H9 (cell line): ENCODE measurements at regions not wholly inside any gene's neighbourhood (a gene's known extent, or its start where the extent isn't known, plus 50 kb on each side); places are given as distances from the start of the nearest gene placed in this dataset.

ENCODE experiments used
- DNase-seq: peaks from one replicate; pipeline ENCODE4 v3.0.0-alpha.2; 2017
- H2AFZ ChIP-seq: one replicate; pipeline ENCODE4 v1.6.1; 2013; ENCODE audit warnings: mild to moderate bottlenecking, low read length, control low read depth, moderate library complexity
- H2AK5ac ChIP-seq: 2 replicates; pipeline ENCODE4 v1.6.1; 2013; ENCODE audit warnings: low read length, control low read depth, mixed read lengths; ENCODE audit not compliant: insufficient read length
- H2BK120ac ChIP-seq: one replicate; pipeline ENCODE4 v1.6.1; 2013; ENCODE audit warnings: low read depth, mild to moderate bottlenecking, low read length, control low read depth, inconsistent platforms; ENCODE audit not compliant: poor library complexity, severe bottlenecking
- H2BK12ac ChIP-seq: 2 replicates; pipeline ENCODE4 v1.6.1; 2013; ENCODE audit warnings: low read length, control low read depth, mixed read lengths, low read depth; ENCODE audit not compliant: insufficient read length
- H2BK15ac ChIP-seq: 2 replicates; pipeline ENCODE4 v1.6.1; 2013; ENCODE audit warnings: low read depth, low read length, control low read depth
- H2BK20ac ChIP-seq: one replicate; pipeline ENCODE4 v1.6.1; 2013; ENCODE audit warnings: low read depth, mild to moderate bottlenecking, low read length, control low read depth, inconsistent platforms; ENCODE audit not compliant: poor library complexity, severe bottlenecking
- H2BK5ac ChIP-seq: 2 replicates; pipeline ENCODE4 v1.6.1; 2013; ENCODE audit warnings: low read length, control low read depth, mixed read lengths; ENCODE audit not compliant: insufficient read length
- H3K14ac ChIP-seq: 2 replicates; pipeline ENCODE4 v1.6.1; 2013; ENCODE audit warnings: low read length, control low read depth; ENCODE audit not compliant: insufficient read depth
- H3K18ac ChIP-seq: 2 replicates; pipeline ENCODE4 v1.6.1; 2013; ENCODE audit warnings: low read depth, mild to moderate bottlenecking, mixed read lengths, low read length, control low read depth; ENCODE audit not compliant: insufficient read length
- H3K23ac ChIP-seq: 2 replicates; pipeline ENCODE4 v1.6.1; 2013; ENCODE audit warnings: low read length, control low read depth, mixed read lengths, low read depth; ENCODE audit not compliant: insufficient read length
- H3K23me2 ChIP-seq: 2 replicates; pipeline ENCODE4 v1.6.1; 2013; ENCODE audit warnings: low read depth, mild to moderate bottlenecking, mixed read lengths, low read length, control low read depth; ENCODE audit not compliant: insufficient read length, poor library complexity, severe bottlenecking
- H3K27ac ChIP-seq: 2 replicates; pipeline ENCODE4 v1.5.1; 2013; ENCODE audit warnings: low read length, control low read depth, mixed read lengths, low read depth; ENCODE audit not compliant: insufficient read length
- H3K27me3 ChIP-seq: 2 replicates; pipeline ENCODE4 v1.6.1; 2013; ENCODE audit warnings: low read length, control low read depth, inconsistent platforms; ENCODE audit not compliant: insufficient read depth
- H3K4ac ChIP-seq: 2 replicates; pipeline ENCODE4 v1.6.1; 2013; ENCODE audit warnings: low read depth, mild to moderate bottlenecking, control low read depth, inconsistent platforms, low read length, moderate library complexity
- H3K4me1 ChIP-seq: 2 replicates; pipeline ENCODE4 v1.6.1; 2013; ENCODE audit warnings: low read length, control low read depth, inconsistent platforms; ENCODE audit not compliant: insufficient read depth
- H3K4me2 ChIP-seq: 2 replicates; pipeline ENCODE4 v1.6.1; 2013; ENCODE audit warnings: low read length, control low read depth, mixed read lengths; ENCODE audit not compliant: insufficient read length, insufficient read depth
- H3K56ac ChIP-seq: 2 replicates; pipeline ENCODE4 v1.6.1; 2013; ENCODE audit warnings: low read depth, mild to moderate bottlenecking, mixed read lengths, low read length, control low read depth; ENCODE audit not compliant: insufficient read length
- H3K79me1 ChIP-seq: 2 replicates; pipeline ENCODE4 v1.6.1; 2013; ENCODE audit warnings: low read depth, mild to moderate bottlenecking, moderate library complexity, low read length, control low read depth, inconsistent platforms; ENCODE audit not compliant: insufficient read depth, poor library complexity, severe bottlenecking
- H3K79me2 ChIP-seq: 2 replicates; pipeline ENCODE4 v1.6.1; 2013; ENCODE audit warnings: low read length, control low read depth, inconsistent platforms; ENCODE audit not compliant: insufficient read depth
- H3K9ac ChIP-seq: 2 replicates; pipeline ENCODE4 v1.6.1; 2013; ENCODE audit warnings: low read length, control low read depth, mixed read lengths; ENCODE audit not compliant: insufficient read length; ENCODE audit errors: extremely low read depth
- H3K9me3 ChIP-seq: one replicate; pipeline ENCODE4 v1.6.1; 2013; ENCODE audit warnings: low read depth, low read length, inconsistent platforms; ENCODE audit not compliant: control insufficient read depth
- H3T11ph ChIP-seq: one replicate; pipeline ENCODE4 v1.6.1; 2013; ENCODE audit warnings: mild to moderate bottlenecking, low read length, control low read depth, inconsistent platforms
- H4K20me1 ChIP-seq: one replicate; pipeline ENCODE4 v1.6.1; 2013; ENCODE audit not compliant: control insufficient read depth, insufficient read length, insufficient read depth
- H4K5ac ChIP-seq: 2 replicates; pipeline ENCODE4 v1.6.1; 2013; ENCODE audit warnings: low read depth, mild to moderate bottlenecking, mixed read lengths, low read length, control low read depth; ENCODE audit not compliant: insufficient read length
- H4K8ac ChIP-seq: replicated peaks from 2 replicates; pipeline ENCODE4 v1.6.1; 2013; ENCODE audit warnings: low read length, control low read depth, mixed read lengths, low read depth; ENCODE audit not compliant: insufficient read length
- H4K91ac ChIP-seq: 2 replicates; pipeline ENCODE4 v1.6.1; 2013; ENCODE audit warnings: low read depth, mild to moderate bottlenecking, moderate library complexity, mixed read lengths, low read length, control low read depth; ENCODE audit not compliant: insufficient read length
- H3K27ac Mint-ChIP-seq, 3 experiments: 2 replicates in 2 of 3; 3 replicates in 1 of 3; pipeline ENCODE4 v1.8.0; 2020 to 2021; ENCODE audit warnings: mixed read lengths in 3 of 3, mild to moderate bottlenecking in 1 of 3, moderate library complexity in 1 of 3
- H3K27me3 Mint-ChIP-seq: 2 replicates; pipeline ENCODE4 v1.8.0; 2021; ENCODE audit warnings: low read depth, mild to moderate bottlenecking, moderate library complexity, mixed read lengths
- H3K36me3 Mint-ChIP-seq, 3 experiments: 2 replicates in 2 of 3; 3 replicates in 1 of 3; pipeline ENCODE4 v1.8.0; 2020 to 2021; ENCODE audit warnings: low read depth in 3 of 3, mixed read lengths in 3 of 3; ENCODE audit not compliant: insufficient read depth in 1 of 3
- H3K4me1 Mint-ChIP-seq, 2 experiments: 2 replicates each; pipeline ENCODE4 v1.8.0; 2020; ENCODE audit warnings: mixed read lengths in 2 of 2
- H3K4me3 Mint-ChIP-seq, 2 experiments: 2 replicates in 1 of 2; 3 replicates in 1 of 2; pipeline ENCODE4 v1.8.0; 2020 to 2021; ENCODE audit warnings: mild to moderate bottlenecking in 2 of 2, mixed read lengths in 2 of 2, moderate library complexity in 1 of 2
- H3K9me3 Mint-ChIP-seq, 2 experiments: 2 replicates in 1 of 2; 3 replicates in 1 of 2; pipeline ENCODE4 v1.8.0; 2020; ENCODE audit warnings: mild to moderate bottlenecking in 2 of 2, mixed read lengths in 2 of 2, moderate library complexity in 1 of 2
- CTCF ChIP-seq: fragments of 200-600 bp; sonication (generic); conservative IDR thresholded peaks from 3 replicates; pipeline ENCODE4 v1.8.0; 2021; ENCODE audit warnings: antibody characterized with exemption, mild to moderate bottlenecking
- WGBS: extraction: QIAGEN DNeasy Blood & Tissue Kit; methylation state at CpG from one replicate; pipeline ENCODE4 v1.1.7; 2013; ENCODE audit warnings: missing lambda C conversion rate, low lambda C conversion rate, mixed read lengths; ENCODE audit not compliant: insufficient read length; ENCODE audit errors: extremely low coverage; 5-methylcytosine and 5-hydroxymethylcytosine counted together

GRCh38 chr2:36277146-36277808, 78.3 kb upstream of the CRIM1 start:
- Mint-ChIP-seq H3K9me3 (peaks cover 47 to 48% of the 10 kb centered on the region in 2 experiments), H3K27ac (no peak overlapping the region; a peak in 1 of 7 replicates), H3K36me3 (peaks cover 47 to 52% (median 48%) of the 10 kb centered on the region in 3 experiments), H3K4me1 (peaks cover 5% of the 10 kb centered on the region in 2 experiments; a peak in 3 of 4 replicates), H3K4me3 (no peak overlapping the region), H3K27me3 (peaks cover 6% of the 10 kb centered on the region)
- WGBS = no CpG with 5 or more reads among the region's 3 CpGs
- no peak for DNase-seq
- Histone ChIP-seq H3K14ac (no peak overlapping the region), H2BK120ac (no peak overlapping the region), H4K91ac (no peak overlapping the region), H3T11ph (no peak overlapping the region), H2AK5ac (no peak overlapping the region), H3K4me2 (no peak overlapping the region), H3K4me1 (peaks cover under 1% of the 10 kb centered on the region; the same call in 1 of the 2 replicates), H2BK20ac (no peak overlapping the region), H3K27ac (no peak overlapping the region), H4K5ac (no peak overlapping the region), H3K23ac (no peak overlapping the region), H3K79me1 (no peaks in the 10 kb centered on the region), H3K79me2 (no peaks in the 10 kb centered on the region), H3K56ac (no peak overlapping the region), H4K20me1 (no peaks in the 10 kb centered on the region), H2BK15ac (no peak overlapping the region), H3K23me2 (no peaks in the 10 kb centered on the region), H3K27me3 (no peaks in the 10 kb centered on the region), H3K9me3 (peaks cover 22% of the 10 kb centered on the region), H3K4ac (no peak overlapping the region), H2AFZ (no peak overlapping the region), H4K8ac (no peak overlapping the region), H2BK12ac (no peak overlapping the region), H3K9ac (no peak overlapping the region), H3K18ac (no peak overlapping the region), H2BK5ac (no peak overlapping the region)
- no peak for TF ChIP-seq CTCF
